HG03066 (cell line): ENCODE measurements at regions not wholly inside any gene's neighbourhood (a gene's known extent, or its start where the extent isn't known, plus 50 kb on each side); places are given as distances from the start of the nearest gene placed in this dataset.

ENCODE experiments used
- ATAC-seq: cut with Tn5 transposase; IDR thresholded peaks from one replicate; pipeline ENCODE4 v1.9.1; 2021; ENCODE audit warnings: low read depth; ENCODE audit not compliant: unreplicated experiment

DNA sequence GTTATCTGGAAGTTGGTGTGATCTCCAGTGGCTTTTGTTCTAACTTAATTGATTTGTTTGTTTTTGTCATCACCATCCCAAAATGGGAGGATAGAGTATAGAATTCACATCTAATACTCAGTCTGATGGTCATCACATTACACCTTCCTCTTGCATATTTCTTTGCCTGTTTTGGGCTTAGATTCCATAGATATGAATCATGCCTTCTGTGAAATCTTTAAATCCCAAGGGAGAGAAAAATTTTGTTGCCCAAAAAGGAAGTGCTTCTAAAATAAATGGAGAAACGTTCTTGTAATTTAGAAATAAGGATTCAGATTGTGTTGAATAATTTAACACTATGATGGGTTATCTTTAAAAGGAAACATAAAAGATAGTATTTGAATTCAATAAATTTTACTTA lies 446.0 kb upstream of the LRRC7 start:
- ATAC-seq, result no peak

DNA sequence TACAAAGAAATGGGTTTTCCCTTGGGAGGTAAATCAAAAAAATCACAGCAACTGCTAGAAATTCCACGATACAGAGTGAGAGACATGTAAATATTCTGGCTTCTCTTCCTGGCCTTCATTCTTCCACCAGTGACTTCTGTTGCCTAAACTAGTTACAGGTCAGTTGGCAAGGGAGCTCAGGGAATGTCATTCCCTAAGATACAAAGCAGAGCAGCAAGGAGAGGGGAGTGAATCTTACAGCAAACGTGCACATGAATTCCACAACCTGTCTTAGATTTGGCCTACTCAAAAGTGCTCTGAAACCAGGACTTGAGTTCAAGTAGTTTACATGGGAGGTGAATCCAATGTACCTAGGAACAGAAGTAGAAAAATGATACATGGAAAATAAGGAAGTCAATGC lies 445.3 kb upstream of the LRRC7 start:
- ATAC-seq, result no peak

DNA sequence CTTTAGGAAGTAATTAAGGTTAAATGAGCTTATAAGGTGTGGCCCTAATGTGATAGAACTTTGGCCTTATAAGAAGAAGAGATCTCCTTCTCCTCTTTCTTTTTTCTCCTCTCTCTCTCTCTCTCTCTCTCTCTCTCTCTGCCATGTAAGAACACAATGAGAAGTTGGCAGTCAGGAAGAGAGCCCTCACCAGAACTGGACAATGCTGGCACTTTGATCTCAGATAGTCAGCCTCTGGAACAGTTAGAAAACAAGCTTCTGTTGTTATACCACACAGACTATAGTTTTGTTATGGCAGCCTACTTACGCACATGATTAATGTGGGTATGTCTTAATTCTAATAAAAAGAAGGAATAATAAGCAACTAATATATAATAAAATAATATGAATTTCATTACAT lies 444.2 kb upstream of the LRRC7 start:
- no peak for ATAC-seq

- ATAC-seq, result no peak
These were observed 440.9 kb upstream of the LRRC7 start for GRCh38 chr1:69126796-69127195.

DNA sequence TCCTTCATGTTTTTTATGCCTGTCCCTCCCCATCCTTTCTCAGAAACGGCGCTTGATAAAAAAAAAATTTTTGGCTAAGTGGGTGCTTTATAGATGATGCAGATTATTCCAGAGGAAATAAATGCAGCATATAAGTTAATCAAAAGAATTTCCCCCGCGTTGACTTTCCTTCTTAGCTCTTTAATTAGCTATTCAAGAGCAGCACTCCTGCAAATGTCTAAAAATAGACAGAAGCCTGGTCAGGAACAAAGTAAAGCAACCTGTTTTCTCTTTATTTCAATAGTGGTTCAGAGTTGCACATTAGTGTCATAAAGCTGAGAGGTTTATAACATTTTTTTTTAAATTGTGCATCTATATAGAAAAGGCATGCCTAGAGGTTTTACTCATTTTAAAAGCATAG lies 439.5 kb upstream of the LRRC7 start:
- ATAC-seq, result no peak

GRCh38 chr1:69129538-69129937 lies 438.2 kb upstream of the LRRC7 start:
- ATAC-seq, result no peak

DNA sequence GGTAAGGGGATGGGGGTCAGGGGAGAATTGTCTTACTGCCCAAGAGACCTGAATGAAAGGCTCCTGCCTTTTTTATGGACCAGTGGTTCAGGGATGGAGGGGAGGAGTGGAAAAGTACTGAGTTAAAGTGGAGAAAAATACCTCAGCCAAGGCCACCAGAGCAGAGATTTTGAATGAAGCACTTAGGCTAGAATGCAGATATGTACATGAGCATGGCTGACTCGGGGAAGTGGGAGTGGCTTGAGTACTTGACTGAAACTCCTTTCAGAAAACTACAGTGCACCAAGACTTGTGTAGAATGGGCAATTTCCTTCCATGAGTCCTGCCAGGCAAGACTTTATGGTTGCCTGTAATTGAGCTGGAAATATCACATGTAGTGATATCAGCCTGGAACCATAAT lies 429.6 kb upstream of the LRRC7 start:
- no peak for ATAC-seq

- ATAC-seq, result no peak
These were observed 428.7 kb upstream of the LRRC7 start for GRCh38 chr1:69139007-69139406.

DNA sequence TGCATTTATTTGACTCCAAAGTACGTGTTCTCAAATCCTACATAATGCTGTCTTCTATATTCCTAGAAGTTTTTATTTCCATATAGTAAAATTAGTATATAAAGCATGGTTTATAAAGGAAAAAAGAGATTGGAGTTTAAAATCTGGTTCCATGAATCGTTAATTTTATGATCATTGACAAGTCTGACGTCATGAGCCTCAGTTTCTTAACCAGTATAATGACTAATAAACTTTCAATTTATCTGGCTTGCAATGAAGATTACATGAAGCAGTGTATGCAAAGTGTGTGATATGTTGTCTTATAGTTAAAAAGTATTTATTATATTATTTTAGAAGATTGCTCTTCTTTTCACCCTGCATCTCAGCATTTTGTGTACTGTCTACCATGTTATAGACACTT lies 421.4 kb upstream of the LRRC7 start:
- ATAC-seq, result no peak

- no peak for ATAC-seq
These were observed 419.0 kb upstream of the LRRC7 start for GRCh38 chr1:69148731-69149130.

- ATAC-seq, result no peak
These were observed 410.5 kb upstream of the LRRC7 start for GRCh38 chr1:69157046-69157756.

GRCh38 chr1:69163241-69163640 lies 404.5 kb upstream of the LRRC7 start:
- ATAC-seq, result no peak

- no peak for ATAC-seq
These were observed 403.9 kb upstream of the LRRC7 start for GRCh38 chr1:69163779-69164178.

DNA sequence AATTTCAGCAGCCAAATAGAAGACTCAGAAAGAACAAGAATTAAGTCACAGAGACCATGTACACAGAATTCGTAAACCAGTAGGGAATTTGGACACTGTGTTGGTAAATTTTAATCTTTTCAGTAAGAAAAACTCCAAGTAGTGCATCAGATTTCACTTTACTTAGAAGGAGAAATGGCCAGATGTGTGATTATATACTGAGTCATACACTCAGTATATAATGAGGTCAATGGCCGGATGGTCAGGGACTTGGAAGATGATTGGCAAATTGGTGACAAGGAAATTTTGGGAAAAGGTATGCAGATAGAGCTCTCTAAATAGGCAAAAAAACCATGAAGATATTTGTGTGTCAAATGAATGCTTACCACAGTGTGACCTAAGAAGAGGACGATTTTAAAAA lies 399.8 kb upstream of the LRRC7 start:
- ATAC-seq, result no peak

- ATAC-seq, result no peak
These were observed 396.5 kb upstream of the LRRC7 start for GRCh38 chr1:69171248-69171647.

DNA sequence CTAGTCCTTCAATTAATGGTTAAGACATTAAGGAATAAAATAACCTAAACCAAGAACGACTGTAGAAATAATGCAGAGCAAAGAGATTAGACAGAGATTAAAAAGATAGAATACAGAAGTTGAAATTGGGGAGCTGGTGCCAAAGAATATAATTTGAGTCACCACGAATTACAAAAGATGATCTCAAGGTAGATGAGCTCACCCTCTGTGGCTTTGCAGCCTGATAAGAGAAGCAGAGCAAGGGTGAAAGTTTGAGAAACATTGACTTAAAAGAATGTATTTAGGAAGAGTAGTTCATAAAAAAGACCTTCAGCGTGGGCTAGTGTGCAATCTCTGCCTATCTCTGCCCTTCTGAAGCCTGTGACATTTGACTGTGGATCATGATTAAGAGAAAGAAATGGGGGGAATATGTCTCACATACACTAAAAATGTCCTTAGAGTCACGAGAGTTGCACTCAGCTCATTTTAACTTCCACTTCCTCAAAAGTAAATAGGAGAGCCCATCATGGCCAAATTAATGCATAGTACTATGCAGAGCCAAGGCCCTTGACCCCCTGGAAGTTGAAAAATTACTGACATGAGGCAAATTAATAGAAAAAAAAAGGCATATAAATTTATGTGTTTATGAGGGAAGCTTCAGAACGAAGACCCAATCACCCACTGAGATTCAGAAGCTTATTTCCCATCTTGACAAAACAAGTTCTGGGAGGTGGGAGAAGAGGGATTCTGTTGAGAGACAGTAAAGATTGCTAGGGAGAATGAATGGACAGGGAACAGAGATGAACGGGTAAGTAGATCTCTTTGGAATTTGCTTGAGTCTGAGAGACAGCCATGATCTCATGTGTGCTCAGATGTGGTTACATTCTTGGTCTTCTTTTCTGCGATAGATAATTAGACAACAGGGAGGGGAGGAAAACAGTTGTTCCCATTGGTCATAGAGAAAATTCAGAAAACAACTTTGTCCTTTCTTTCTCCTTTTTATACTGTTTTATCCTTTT lies 395.4 kb upstream of the LRRC7 start:
- no peak for ATAC-seq

DNA sequence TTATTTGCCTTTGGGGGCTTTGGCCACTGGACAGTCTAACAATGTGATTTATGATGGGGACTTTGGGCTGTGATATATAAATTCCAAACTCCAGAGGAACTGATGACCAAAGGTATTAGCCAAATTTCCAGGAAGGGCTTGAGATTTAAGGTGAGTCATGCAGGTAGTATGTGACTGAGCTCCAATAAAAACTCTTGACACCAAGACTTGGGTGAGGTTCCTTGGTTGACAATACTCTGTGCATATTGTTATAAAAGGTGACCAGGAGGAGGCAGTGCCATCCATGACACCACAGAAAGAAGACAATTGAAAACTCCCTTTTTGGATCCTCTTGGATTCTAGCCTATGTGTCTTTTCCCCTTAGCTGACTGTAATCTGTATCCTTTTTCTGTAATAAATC lies 392.7 kb upstream of the LRRC7 start:
- ATAC-seq, result no peak

- ATAC-seq, result no peak
These were observed 387.4 kb upstream of the LRRC7 start for GRCh38 chr1:69180358-69180757.

- no peak for ATAC-seq
These were observed 382.3 kb upstream of the LRRC7 start for GRCh38 chr1:69185378-69185777.

GRCh38 chr1:69191335-69191734 lies 376.4 kb upstream of the LRRC7 start:
- ATAC-seq, result no peak

DNA sequence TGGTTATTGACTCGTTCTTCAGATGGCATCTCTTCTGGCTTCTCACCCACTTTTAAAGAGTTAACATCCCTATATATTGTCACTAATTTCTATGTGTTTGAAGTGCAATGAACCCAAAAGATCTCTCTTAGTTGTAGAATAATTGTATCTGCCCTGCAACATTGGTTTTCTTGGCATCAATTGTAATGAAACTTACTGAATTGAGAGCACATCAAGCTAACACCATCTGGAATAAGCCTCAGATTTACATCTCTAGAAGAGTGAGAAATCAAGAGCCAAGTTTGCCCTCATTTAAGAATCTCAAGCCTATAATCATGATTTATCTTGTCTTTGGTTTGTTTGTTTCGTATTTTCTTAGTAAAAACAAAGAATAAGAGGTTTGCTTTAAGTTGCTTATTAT lies 372.6 kb upstream of the LRRC7 start:
- no peak for ATAC-seq

GRCh38 chr1:69196071-69196470 lies 371.7 kb upstream of the LRRC7 start:
- no peak for ATAC-seq
